PC-9 (cell line): ENCODE measurements at regions not wholly inside any gene's neighbourhood (a gene's known extent, or its start where the extent isn't known, plus 50 kb on each side); places are given as distances from the start of the nearest gene placed in this dataset.

Experiments
- BruUV-seq: library from RNA; stranded (reverse); fragments of 400-500 nt; replicated peaks from 2 replicates; lab custom pipeline; 2021; lab: Mats Ljungman, UMichigan
- CTCF ChIA-PET: fragments of 300-600 bp; sonication (Branson Sonifier 250); formaldehyde crosslinking; loops from one replicate; lab custom pipeline; 2022; ENCODE audit warnings: antibody characterized with exemption; lab: Charles Lee
- POLR2A ChIA-PET: fragments of 300-600 bp; sonication (Branson Sonifier 250); formaldehyde crosslinking; loops from one replicate; lab custom pipeline; 2022; ENCODE audit warnings: antibody characterized with exemption; ENCODE audit not compliant: unreplicated experiment; lab: Charles Lee
- DNase-seq, 2 experiments: peaks; one replicate each; pipeline versions ENCODE4 v3.0.0 to v3.0.0-alpha.2; 2015 to 2022; ENCODE audit warnings: mixed read lengths in 1 of 2
- H2AFZ ChIP-seq: fragments of 200-600 bp; sonication (generic); 2 replicates; pipeline ENCODE4 v1.8.1; 2017; ENCODE audit warnings: antibody characterized with exemption
- H3F3A ChIP-seq: fragments of 200-600 bp; sonication (generic); 2 replicates; pipeline ENCODE4 v1.8.1; 2017; ENCODE audit warnings: antibody characterized with exemption, mild to moderate bottlenecking, low read depth; ENCODE audit not compliant: insufficient read depth
- H3K27ac ChIP-seq: fragments of 200-600 bp; sonication (generic); 2 replicates; pipeline ENCODE4 v1.6.1; 2016; ENCODE audit warnings: mixed run types
- H3K27me3 ChIP-seq: fragments of 200-600 bp; sonication (generic); 2 replicates; pipeline ENCODE4 v1.6.1; 2016; ENCODE audit warnings: low read depth, mixed run types; ENCODE audit not compliant: insufficient read depth
- H3K36me3 ChIP-seq: fragments of 200-600 bp; sonication (generic); 2 replicates; pipeline ENCODE4 v1.6.1; 2016; ENCODE audit warnings: low read depth, mixed run types
- H3K4me1 ChIP-seq: fragments of 200-600 bp; sonication (generic); replicated peaks from 2 replicates; pipeline ENCODE4 v1.6.1; 2016; ENCODE audit warnings: mixed run types; ENCODE audit not compliant: insufficient read depth
- H3K4me2 ChIP-seq: fragments of 200-600 bp; sonication (generic); 2 replicates; pipeline ENCODE4 v1.6.1; 2017; ENCODE audit warnings: mixed run types
- H3K4me3 ChIP-seq: fragments of 200-600 bp; sonication (generic); 2 replicates; pipeline ENCODE4 v1.6.1; 2016; ENCODE audit warnings: mixed run types
- H3K79me2 ChIP-seq: fragments of 200-600 bp; sonication (generic); 2 replicates; pipeline ENCODE4 v1.6.1; 2017; ENCODE audit warnings: low read depth, mixed run types
- H3K9me2 ChIP-seq: fragments of 200-600 bp; sonication (generic); 2 replicates; pipeline ENCODE4 v1.8.1; 2017; ENCODE audit warnings: mild to moderate bottlenecking; ENCODE audit not compliant: insufficient read depth
- H3K9me3 ChIP-seq: fragments of 200-600 bp; sonication (generic); 2 replicates; pipeline ENCODE4 v1.8.1; 2016; ENCODE audit warnings: low read depth; ENCODE audit not compliant: insufficient read depth
- H4K20me1 ChIP-seq: fragments of 200-600 bp; sonication (generic); 2 replicates; pipeline ENCODE4 v1.8.1; 2017; ENCODE audit not compliant: insufficient read depth
- CTCF ChIP-seq: fragments of 200-600 bp; sonication (generic); conservative IDR thresholded peaks from 2 replicates; pipeline ENCODE4 v1.6.1; 2017; ENCODE audit warnings: mixed run types, antibody characterized with exemption, mild to moderate bottlenecking, moderate library complexity
- EZH2 ChIP-seq: fragments of 200-600 bp; sonication (generic); IDR thresholded peaks from 2 replicates; pipeline ENCODE4 v1.8.0; 2017; ENCODE audit warnings: antibody characterized with exemption, low read depth
- intact Hi-C: fragments of 100-400 bp; cut with micrococcal nuclease; formaldehyde crosslinking; loops from one replicate; pipeline ENCODE4 v1.10.0; 2022; ENCODE audit not compliant: unreplicated experiment

- intact Hi-C loops: no loop called here
- no peak for TF ChIP-seq CTCF
- TF ChIP-seq EZH2: no peak
- no TSS peak for BruUV-seq
- Histone ChIP-seq H3K27ac (no peak overlapping the region), H3F3A (no peaks in the 10 kb centered on the region), H3K36me3 (no peaks in the 10 kb centered on the region), H3K9me3 (no peaks in the 10 kb centered on the region), H3K4me3 (no peak overlapping the region), H3K4me2 (no peak overlapping the region), H3K79me2 (no peaks in the 10 kb centered on the region), H3K27me3 (no peaks in the 10 kb centered on the region), H3K9me2 (no peaks in the 10 kb centered on the region), H3K4me1 (no peaks in the 10 kb centered on the region), H2AFZ (no peak overlapping the region), H4K20me1 (no peaks in the 10 kb centered on the region)
- DNase-seq: no peak
- ChIA-PET POLR2A (no interaction called here), CTCF (no interaction called here)
These were observed 236.7 kb upstream of the GATB start for GRCh38 chr4:151997461-151997860.

GRCh38 chr4:151994429-151994828, 233.6 kb upstream of the GATB start:
- Histone ChIP-seq H3K4me3 (no peak overlapping the region), H3K36me3 (no peaks in the 10 kb centered on the region), H3K27ac (no peak overlapping the region), H3K79me2 (no peaks in the 10 kb centered on the region), H2AFZ (no peak overlapping the region), H3K9me2 (no peaks in the 10 kb centered on the region), H3K4me1 (peaks cover 17% of the 10 kb centered on the region), H3F3A (peaks cover 10% of the 10 kb centered on the region; the same call in 1 of the 2 replicates), H3K9me3 (no peaks in the 10 kb centered on the region), H3K4me2 (no peak overlapping the region), H4K20me1 (no peaks in the 10 kb centered on the region), H3K27me3 (no peaks in the 10 kb centered on the region)
- no peak for TF ChIP-seq EZH2
- CTCF ChIA-PET: no interaction called here
- no TSS peak for BruUV-seq
- POLR2A ChIA-PET: no interaction called here
- no peak for DNase-seq
- intact Hi-C loops: no loop called here

- Histone ChIP-seq H3K9me3 (no peaks in the 10 kb centered on the region), H3K27ac (no peak overlapping the region), H3K27me3 (no peaks in the 10 kb centered on the region), H2AFZ (no peak overlapping the region), H3K79me2 (no peaks in the 10 kb centered on the region), H3K4me2 (no peak overlapping the region), H3K36me3 (no peaks in the 10 kb centered on the region), H3K4me1 (peaks cover 17% of the 10 kb centered on the region), H4K20me1 (no peaks in the 10 kb centered on the region), H3K4me3 (no peak overlapping the region), H3F3A (peaks cover 11% of the 10 kb centered on the region; the same call in 1 of the 2 replicates), H3K9me2 (no peaks in the 10 kb centered on the region)
- BruUV-seq: no TSS peak
- POLR2A ChIA-PET: no interaction called here
- no peak for DNase-seq
- intact Hi-C loops: no loop called here
- no peak for TF ChIP-seq CTCF
- TF ChIP-seq EZH2: no peak
- CTCF ChIA-PET: no interaction called here
These were observed 232.7 kb upstream of the GATB start for GRCh38 chr4:151993521-151993920.
